ENCODE measurements at regions not wholly inside any gene's neighbourhood (a gene's known extent, or its start where the extent isn't known, plus 50 kb on each side); places are given as distances from the start of the nearest gene placed in this dataset.
"Not testable (repeated sequence)": the region's sequence is repeated elsewhere in the genome, so short reads cannot be mapped to it uniquely, and the experiment has no call there.

GRCh38 chr11:103789952-103790351 is 246.5 kb upstream of the DDI1 start:
- no peaks in the 10 kb centered on the region for H3K4me1 Mint-ChIP-seq
- no peak for ATAC-seq (replicated peaks)
- no peaks in the 10 kb centered on the region for H3K36me3 Mint-ChIP-seq (ENCODE audit: low read depth)

GRCh38 chr11:103792981-103793468 is 243.4 kb upstream of the DDI1 start:
- H3K4me3 Mint-ChIP-seq, result no peak overlapping the region
- ATAC-seq (replicated peaks), result no peak
- peaks cover 5% of the 10 kb centered on the region for H3K9me3 Mint-ChIP-seq
- H3K36me3 Mint-ChIP-seq (ENCODE audit: low read depth), result no peaks in the 10 kb centered on the region
- no peaks in the 10 kb centered on the region for H3K27me3 Mint-ChIP-seq
- H3K4me1 Mint-ChIP-seq, result no peaks in the 10 kb centered on the region
- H3K27ac Mint-ChIP-seq, result no peak overlapping the region

More at GRCh38 chr11:103789952-103790351, 246.5 kb upstream of the DDI1 start:
- H3K4me3 Mint-ChIP-seq, result no peak overlapping the region
- H3K27ac Mint-ChIP-seq, result no peak overlapping the region
- H3K27me3 Mint-ChIP-seq, result no peaks in the 10 kb centered on the region
- H3K9me3 Mint-ChIP-seq, result peaks cover 5% of the 10 kb centered on the region

DNA sequence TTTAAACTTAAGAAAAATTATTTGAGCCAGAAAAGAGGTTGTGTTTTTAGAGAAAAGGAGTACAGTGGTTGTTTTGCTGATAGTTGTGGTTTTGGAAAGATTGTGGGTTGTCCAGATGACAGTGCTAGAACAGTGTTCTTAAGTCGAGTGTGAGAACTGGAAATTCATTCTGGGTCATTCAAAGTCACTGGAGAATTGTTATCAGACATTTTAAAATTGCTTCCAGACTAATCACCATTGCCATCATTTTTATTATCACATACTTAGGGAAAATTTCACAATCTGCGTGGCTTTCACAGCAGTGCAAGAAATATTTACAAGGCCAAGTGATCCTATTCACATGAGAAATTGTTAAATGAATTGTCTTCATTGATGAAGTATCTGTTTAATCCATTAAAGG is 242.2 kb upstream of the DDI1 start:
- H3K4me3 Mint-ChIP-seq, result no peak overlapping the region

DNA sequence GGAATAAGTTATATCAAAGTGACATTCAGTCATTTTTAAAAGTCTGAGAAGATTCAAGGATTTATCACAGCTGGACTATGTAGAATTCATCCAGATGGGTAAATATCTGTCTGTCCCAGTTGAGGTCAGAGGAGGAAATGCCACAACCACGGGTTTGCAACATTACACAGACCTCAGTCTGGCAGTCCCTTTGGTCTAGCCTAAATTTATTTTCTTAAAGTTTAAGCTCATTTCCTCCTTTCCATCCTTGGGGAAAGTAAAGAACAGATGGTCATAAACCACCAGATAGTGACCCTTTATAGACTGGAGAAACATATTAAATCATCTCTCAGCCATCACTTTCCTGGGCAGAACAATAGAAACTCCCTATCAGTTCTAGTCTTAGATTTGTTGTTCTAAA is 238.4 kb upstream of the DDI1 start:
- Mint-ChIP-seq H3K27me3 (no peaks in the 10 kb centered on the region), H3K4me3 (no peak overlapping the region), H3K27ac (no peak overlapping the region), H3K36me3 (ENCODE audit: low read depth) (no peaks in the 10 kb centered on the region), H3K4me1 (no peaks in the 10 kb centered on the region), H3K9me3 (no peaks in the 10 kb centered on the region)
- ATAC-seq (replicated peaks), result no peak

More for the DNA sequence above, 242.2 kb upstream of the DDI1 start:
- no peaks in the 10 kb centered on the region for H3K4me1 Mint-ChIP-seq
- no peak overlapping the region for H3K27ac Mint-ChIP-seq
- H3K9me3 Mint-ChIP-seq, result peaks cover 5% of the 10 kb centered on the region
- no peak for ATAC-seq (replicated peaks)
- H3K36me3 Mint-ChIP-seq (ENCODE audit: low read depth), result no peaks in the 10 kb centered on the region
- H3K27me3 Mint-ChIP-seq, result no peaks in the 10 kb centered on the region

GRCh38 chr11:103798446-103798845 is 238.0 kb upstream of the DDI1 start:
- no peaks in the 10 kb centered on the region for H3K27me3 Mint-ChIP-seq
- no peak overlapping the region for H3K27ac Mint-ChIP-seq
- H3K4me1 Mint-ChIP-seq, result no peaks in the 10 kb centered on the region
- ATAC-seq (replicated peaks), result no peak
- no peak overlapping the region for H3K4me3 Mint-ChIP-seq
- no peaks in the 10 kb centered on the region for H3K36me3 Mint-ChIP-seq (ENCODE audit: low read depth)
- H3K9me3 Mint-ChIP-seq, result no peaks in the 10 kb centered on the region

DNA sequence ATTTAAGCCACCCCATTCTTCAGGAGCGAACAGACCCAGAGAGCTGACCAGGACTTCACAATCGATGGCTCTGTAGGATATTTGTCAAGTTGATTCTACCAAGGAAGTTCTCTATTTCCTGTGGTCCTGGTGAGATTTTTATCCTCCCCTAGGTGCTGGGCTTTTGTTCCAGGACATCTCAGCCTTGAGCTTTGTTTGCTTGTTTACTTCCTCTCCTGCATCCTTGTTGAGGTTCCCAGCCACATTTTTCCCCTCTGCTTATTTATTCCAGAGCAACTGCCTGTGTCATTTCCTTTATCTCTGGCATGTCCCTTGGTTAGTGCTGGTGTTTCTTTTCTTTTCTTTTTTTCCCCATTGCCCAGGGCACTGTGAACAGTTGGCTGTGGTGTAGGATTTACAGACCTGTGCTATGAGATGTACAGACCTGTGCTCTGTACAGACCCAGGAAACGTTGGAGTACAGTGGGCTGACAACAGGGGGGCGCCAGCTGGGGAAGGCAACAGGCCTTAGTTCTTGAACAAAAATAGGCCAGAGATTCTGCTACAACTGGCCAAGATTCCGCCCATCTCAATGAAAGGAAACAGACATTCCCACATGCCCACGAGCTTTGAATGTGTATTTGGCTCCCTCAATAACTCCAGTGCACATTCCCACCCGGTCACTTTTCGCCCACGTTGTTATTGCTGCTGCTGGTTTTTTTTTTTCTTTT is 235.9 kb upstream of the DDI1 start:
- no peak overlapping the region for H3K27ac Mint-ChIP-seq
- H3K9me3 Mint-ChIP-seq, result no peaks in the 10 kb centered on the region
- H3K27me3 Mint-ChIP-seq, result peaks cover 4% of the 10 kb centered on the region
- H3K4me3 Mint-ChIP-seq, result no peak overlapping the region
- H3K36me3 Mint-ChIP-seq (ENCODE audit: low read depth), result no peaks in the 10 kb centered on the region
- no peak for ATAC-seq (replicated peaks)
- H3K4me1 Mint-ChIP-seq, result no peaks in the 10 kb centered on the region

DNA sequence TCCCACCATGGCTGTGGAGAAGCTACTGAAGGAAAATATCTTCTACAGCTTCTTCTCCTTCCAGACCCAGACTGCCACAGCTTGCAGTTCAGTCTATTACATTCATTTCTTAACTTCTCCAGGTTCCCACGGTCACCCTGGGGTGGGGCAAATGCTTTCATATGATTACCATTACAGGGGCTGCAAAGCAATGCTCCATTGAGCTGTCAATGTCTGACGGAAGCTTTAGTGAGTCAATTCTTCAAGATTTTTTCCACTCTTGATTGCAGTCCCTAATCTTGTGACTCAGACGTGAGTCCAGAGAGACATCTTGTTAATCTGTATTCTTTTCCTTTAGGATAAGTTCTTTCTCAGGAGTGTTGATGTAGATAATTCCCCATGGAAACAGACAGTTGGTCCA is 233.4 kb upstream of the DDI1 start:
- Mint-ChIP-seq H3K36me3 (ENCODE audit: low read depth) (no peaks in the 10 kb centered on the region), H3K9me3 (no peaks in the 10 kb centered on the region), H3K27ac (no peak overlapping the region)

DNA sequence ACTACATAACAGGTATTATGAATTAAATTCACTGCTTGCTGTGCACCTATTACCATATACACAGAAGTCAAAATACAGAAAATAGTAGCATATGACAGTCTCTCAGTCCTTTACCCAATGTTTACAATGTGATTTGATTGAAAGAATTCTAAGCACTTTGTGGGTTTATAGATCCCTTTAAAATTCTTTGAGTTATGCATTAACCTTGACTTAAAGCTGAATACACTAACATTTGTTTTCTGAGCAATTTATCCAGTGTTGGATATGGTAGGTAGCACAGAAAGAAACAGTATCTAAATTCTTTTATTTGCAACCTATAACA is 230.8 kb upstream of the DDI1 start:
- Mint-ChIP-seq H3K27ac (no peak overlapping the region), H3K9me3 (no peaks in the 10 kb centered on the region), H3K4me1 (no peaks in the 10 kb centered on the region), H3K36me3 (ENCODE audit: low read depth) (no peaks in the 10 kb centered on the region), H3K27me3 (peaks cover 4% of the 10 kb centered on the region), H3K4me3 (no peak overlapping the region)
- ATAC-seq (replicated peaks), result no peak

More for the DNA sequence above, 233.4 kb upstream of the DDI1 start:
- no peak for ATAC-seq (replicated peaks)
- Mint-ChIP-seq H3K4me3 (no peak overlapping the region), H3K4me1 (no peaks in the 10 kb centered on the region), H3K27me3 (peaks cover 4% of the 10 kb centered on the region)

GRCh38 chr11:103806130-103806895 is 230.1 kb upstream of the DDI1 start:
- H3K27ac Mint-ChIP-seq, result no peak overlapping the region
- no peak overlapping the region for H3K4me3 Mint-ChIP-seq
- H3K27me3 Mint-ChIP-seq, result peaks cover 4% of the 10 kb centered on the region
- ATAC-seq (replicated peaks), result no peak
- no peaks in the 10 kb centered on the region for H3K9me3 Mint-ChIP-seq
- no peaks in the 10 kb centered on the region for H3K36me3 Mint-ChIP-seq (ENCODE audit: low read depth)
- H3K4me1 Mint-ChIP-seq, result no peaks in the 10 kb centered on the region

DNA sequence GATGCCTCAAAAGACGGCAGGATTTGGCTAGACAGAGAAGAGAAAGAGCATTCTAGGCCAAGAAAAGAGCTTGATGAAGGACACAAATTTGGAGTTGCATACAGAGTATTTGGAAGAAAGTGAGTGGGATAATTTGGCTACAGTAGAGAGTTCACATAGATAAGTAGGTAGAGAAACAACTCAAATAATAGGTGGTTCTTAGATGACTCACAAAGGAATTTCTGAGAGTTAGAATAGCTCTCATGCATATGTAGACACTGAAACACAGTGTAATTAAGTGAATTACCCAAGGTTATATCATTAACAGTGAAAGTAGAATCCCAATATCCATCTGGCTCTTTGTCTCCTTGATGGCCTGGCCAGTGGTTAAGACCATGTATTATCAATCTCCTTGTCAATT is 228.6 kb upstream of the DDI1 start:
- Mint-ChIP-seq H3K4me1 (no peaks in the 10 kb centered on the region), H3K27me3 (peaks cover 4% of the 10 kb centered on the region), H3K4me3 (no peak overlapping the region), H3K36me3 (ENCODE audit: low read depth) (no peaks in the 10 kb centered on the region), H3K9me3 (no peaks in the 10 kb centered on the region), H3K27ac (no peak overlapping the region)
- ATAC-seq (replicated peaks), result no peak

DNA sequence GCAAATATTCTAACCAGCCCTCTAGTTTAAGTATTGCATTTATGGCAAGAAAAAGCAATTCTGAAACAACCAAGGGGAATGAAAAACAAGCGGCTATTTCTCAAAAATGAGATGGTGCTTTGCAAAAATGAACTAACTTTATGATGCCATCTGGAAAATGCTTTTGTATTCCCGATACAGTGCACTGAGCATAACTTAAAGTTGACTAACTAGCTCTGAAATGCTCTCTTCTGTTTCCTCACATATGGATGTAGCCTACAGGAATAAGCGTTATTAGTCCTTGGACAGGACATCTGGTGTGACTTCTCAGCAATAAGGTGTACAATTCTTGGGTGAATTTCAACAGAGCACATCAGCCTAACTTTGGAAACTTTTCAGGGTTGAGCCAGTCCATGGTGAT is 228.2 kb upstream of the DDI1 start:
- H3K4me1 Mint-ChIP-seq, result no peaks in the 10 kb centered on the region
- ATAC-seq (replicated peaks), result no peak
- no peak overlapping the region for H3K27ac Mint-ChIP-seq
- H3K9me3 Mint-ChIP-seq, result no peaks in the 10 kb centered on the region
- no peak overlapping the region for H3K4me3 Mint-ChIP-seq
- H3K27me3 Mint-ChIP-seq, result peaks cover 4% of the 10 kb centered on the region
- no peaks in the 10 kb centered on the region for H3K36me3 Mint-ChIP-seq (ENCODE audit: low read depth)

DNA sequence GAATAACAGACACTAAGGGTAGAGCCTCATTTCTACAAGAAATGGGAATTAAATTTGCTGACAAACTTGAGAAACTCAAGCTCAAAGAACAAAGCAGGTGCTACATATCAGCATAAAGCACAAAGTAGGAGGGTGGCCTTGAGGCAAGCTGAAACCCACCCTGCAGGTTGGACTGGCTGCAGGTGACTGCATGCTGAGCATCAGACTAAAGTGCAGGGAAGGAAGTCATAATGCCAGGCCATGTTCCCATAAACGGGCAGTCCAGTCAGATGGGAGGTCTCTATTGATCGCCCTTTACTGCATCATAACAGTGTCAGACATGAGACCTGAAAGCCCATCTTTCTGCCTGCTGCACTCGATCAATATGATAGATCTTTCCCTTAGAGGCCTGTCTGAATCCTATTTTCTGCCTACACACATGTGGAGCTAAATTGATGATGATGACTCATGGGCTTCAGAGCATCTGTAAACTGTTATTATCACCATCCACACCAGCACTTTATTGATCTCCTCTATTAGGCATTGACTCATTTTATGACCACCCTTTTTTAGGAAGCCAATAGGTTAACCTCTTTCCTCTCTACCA is 224.5 kb upstream of the DDI1 start:
- H3K9me3 Mint-ChIP-seq, result no peaks in the 10 kb centered on the region
- no peak overlapping the region for H3K4me3 Mint-ChIP-seq
- no peaks in the 10 kb centered on the region for H3K27me3 Mint-ChIP-seq
- no peaks in the 10 kb centered on the region for H3K36me3 Mint-ChIP-seq (ENCODE audit: low read depth)
- no peak overlapping the region for H3K27ac Mint-ChIP-seq
- no peak for ATAC-seq (replicated peaks)
- H3K4me1 Mint-ChIP-seq, result no peaks in the 10 kb centered on the region

- no peak for ATAC-seq (replicated peaks)
- H3K4me1 Mint-ChIP-seq, result no peaks in the 10 kb centered on the region
- H3K9me3 Mint-ChIP-seq, result no peaks in the 10 kb centered on the region
- no peaks in the 10 kb centered on the region for H3K36me3 Mint-ChIP-seq (ENCODE audit: low read depth)
- no peaks in the 10 kb centered on the region for H3K27me3 Mint-ChIP-seq
- H3K4me3 Mint-ChIP-seq, result no peak overlapping the region
- H3K27ac Mint-ChIP-seq, result no peak overlapping the region
Measured at GRCh38 chr11:103812680-103813079, 223.8 kb upstream of the DDI1 start.

GRCh38 chr11:103820345-103820744 is 216.1 kb upstream of the DDI1 start:
- not testable (repeated sequence) for H3K9me3 Mint-ChIP-seq; H3K27me3 Mint-ChIP-seq; H3K36me3 Mint-ChIP-seq (ENCODE audit: low read depth); H3K27ac Mint-ChIP-seq; ATAC-seq (replicated peaks); H3K4me1 Mint-ChIP-seq; H3K4me3 Mint-ChIP-seq

DNA sequence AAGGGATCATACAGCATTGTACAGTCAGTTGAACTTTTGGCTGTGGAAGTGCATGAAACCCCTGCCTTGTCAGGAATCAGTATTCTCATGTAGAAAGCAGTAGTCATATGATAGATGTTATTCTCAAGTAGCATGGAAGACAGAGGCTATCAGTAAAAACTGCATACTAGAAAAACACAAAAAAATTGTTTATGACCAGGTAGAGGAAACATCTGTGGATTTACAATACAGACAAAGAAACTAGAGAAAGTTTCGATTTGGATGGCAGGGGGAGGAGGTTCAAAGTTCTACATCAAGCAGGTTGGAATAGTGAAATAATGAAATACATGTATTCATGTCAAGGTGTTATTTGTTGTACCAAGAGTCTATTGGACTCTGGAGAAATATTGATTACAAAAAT is 212.3 kb upstream of the DDI1 start:
- no peaks in the 10 kb centered on the region for H3K4me1 Mint-ChIP-seq
- no peaks in the 10 kb centered on the region for H3K36me3 Mint-ChIP-seq (ENCODE audit: low read depth)
- ATAC-seq (replicated peaks), result no peak
- peaks cover 5% of the 10 kb centered on the region for H3K27me3 Mint-ChIP-seq
- no peak overlapping the region for H3K27ac Mint-ChIP-seq
- peaks cover 9% of the 10 kb centered on the region for H3K9me3 Mint-ChIP-seq
- H3K4me3 Mint-ChIP-seq, result no peak overlapping the region

Data from activated T-helper 17 cell treated with anti-CD3 and anti-CD28 coated beads, Interleukin-2, amount 50 U/mL, for 72 hours (primary cell).